ENCODE measurements at regions not wholly inside any gene's neighbourhood (a gene's known extent, or its start where the extent isn't known, plus 50 kb on each side); places are given as distances from the start of the nearest gene placed in this dataset.

DNA sequence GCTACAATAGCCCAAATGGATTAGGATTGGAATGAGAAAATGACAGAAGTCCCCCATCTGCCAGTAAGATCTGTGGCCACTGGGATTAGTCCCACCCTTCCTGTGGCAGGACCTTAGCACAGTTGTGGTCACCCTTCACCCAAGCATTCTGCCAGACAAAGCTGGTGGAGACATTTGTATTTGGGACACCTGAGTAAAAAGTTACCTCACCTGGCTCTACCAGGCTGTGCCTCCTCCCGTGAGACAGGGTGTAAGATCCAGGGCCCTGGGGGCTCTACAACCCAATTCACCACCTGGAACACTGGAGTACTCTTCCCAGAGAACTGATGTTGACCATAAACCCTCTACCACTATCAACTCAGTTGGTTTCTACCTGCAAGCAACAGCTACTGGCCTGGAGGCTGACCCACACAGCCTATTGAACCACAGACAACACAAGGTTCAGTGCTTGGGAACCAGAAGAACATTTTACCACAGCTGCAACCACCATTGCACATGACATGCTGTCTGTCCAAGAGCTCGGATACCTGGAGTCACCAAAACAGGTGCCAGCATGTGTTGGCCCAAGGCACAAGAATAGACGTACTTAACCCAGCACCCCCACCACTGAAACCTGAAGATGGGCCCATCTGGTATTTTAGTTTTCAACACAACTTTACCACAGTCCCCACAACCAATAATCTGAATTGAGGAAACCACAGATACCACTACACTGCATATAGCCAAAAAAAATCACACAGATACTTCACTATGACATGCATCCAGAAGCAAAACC, 1686.7 kb downstream of the SI start:
- H3K4me3 ChIP-seq (ENCODE audit: low read length) = no peak overlapping the region
- no peaks in the 10 kb centered on the region for H4K20me1 ChIP-seq (ENCODE audit: control insufficient read depth, insufficient read depth, low read depth, low read length)
- no peaks in the 10 kb centered on the region for H3K9me3 ChIP-seq (ENCODE audit: control insufficient read depth, insufficient read depth, low read length)
- no peaks in the 10 kb centered on the region for H3K4me1 ChIP-seq (ENCODE audit: control insufficient read depth, low read length)
- TF ChIP-seq EZH2phosphoT487 (IDR thresholded peaks at IDR 0.05; ENCODE audit: borderline replicate concordance, low read length) = no peak
- TF ChIP-seq, protein P1, sequence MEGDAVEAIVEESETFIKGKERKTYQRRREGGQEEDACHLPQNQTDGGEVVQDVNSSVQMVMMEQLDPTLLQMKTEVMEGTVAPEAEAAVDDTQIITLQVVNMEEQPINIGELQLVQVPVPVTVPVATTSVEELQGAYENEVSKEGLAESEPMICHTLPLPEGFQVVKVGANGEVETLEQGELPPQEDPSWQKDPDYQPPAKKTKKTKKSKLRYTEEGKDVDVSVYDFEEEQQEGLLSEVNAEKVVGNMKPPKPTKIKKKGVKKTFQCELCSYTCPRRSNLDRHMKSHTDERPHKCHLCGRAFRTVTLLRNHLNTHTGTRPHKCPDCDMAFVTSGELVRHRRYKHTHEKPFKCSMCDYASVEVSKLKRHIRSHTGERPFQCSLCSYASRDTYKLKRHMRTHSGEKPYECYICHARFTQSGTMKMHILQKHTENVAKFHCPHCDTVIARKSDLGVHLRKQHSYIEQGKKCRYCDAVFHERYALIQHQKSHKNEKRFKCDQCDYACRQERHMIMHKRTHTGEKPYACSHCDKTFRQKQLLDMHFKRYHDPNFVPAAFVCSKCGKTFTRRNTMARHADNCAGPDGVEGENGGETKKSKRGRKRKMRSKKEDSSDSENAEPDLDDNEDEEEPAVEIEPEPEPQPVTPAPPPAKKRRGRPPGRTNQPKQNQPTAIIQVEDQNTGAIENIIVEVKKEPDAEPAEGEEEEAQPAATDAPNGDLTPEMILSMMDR (IDR thresholded peaks at IDR 0.05; ENCODE audit: low read depth, low read length, poor library complexity, severe bottlenecking) = no peak
- no peaks in the 10 kb centered on the region for H3K36me3 ChIP-seq (ENCODE audit: control insufficient read depth, low read length)
- H3K27ac ChIP-seq (ENCODE audit: low read depth, low read length) = no peak overlapping the region
- no peaks in the 10 kb centered on the region for H3K79me2 ChIP-seq (ENCODE audit: control insufficient read depth, low read length)
- no peaks in the 10 kb centered on the region for H3F3A ChIP-seq (ENCODE audit: control insufficient read depth, insufficient read depth)
- H3K4me2 ChIP-seq (ENCODE audit: low read length) = no peak overlapping the region
- no peaks in the 10 kb centered on the region for H3K27me3 ChIP-seq (ENCODE audit: control insufficient read depth, low read length)
- no peaks in the 10 kb centered on the region for H3K9me2 ChIP-seq (replicated peaks; ENCODE audit: control insufficient read depth, low read length)

DNA sequence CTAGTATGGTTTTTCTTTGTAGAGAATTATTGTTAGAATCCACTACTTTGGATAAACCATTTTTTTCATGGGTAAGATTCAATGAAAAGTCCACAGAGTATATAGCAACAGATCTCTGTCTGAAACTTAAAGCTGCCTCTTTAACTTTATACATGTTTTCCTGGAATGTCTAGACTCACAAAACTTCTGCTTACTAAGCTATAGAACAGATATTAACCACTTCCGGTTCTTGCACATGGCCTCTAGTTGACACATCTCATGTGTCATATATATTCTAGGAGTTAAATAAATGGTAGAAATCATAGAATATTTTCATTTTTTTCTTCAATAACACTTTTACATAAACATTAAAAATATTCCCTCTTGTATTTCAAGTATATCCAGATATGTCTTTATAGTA, 1693.9 kb downstream of the SI start:
- no peak overlapping the region for H3K4me3 ChIP-seq (ENCODE audit: low read length)
- no peaks in the 10 kb centered on the region for H3K27me3 ChIP-seq (ENCODE audit: control insufficient read depth, low read length)
- no peak overlapping the region for H3K4me2 ChIP-seq (ENCODE audit: low read length)
- no peaks in the 10 kb centered on the region for H3K4me1 ChIP-seq (ENCODE audit: control insufficient read depth, low read length)
- no peaks in the 10 kb centered on the region for H3K9me3 ChIP-seq (ENCODE audit: control insufficient read depth, insufficient read depth, low read length)
- no peak overlapping the region for H3K27ac ChIP-seq (ENCODE audit: low read depth, low read length)
- H3K36me3 ChIP-seq (ENCODE audit: control insufficient read depth, low read length) = no peaks in the 10 kb centered on the region
- no peak for TF ChIP-seq EZH2phosphoT487 (IDR thresholded peaks at IDR 0.05; ENCODE audit: borderline replicate concordance, low read length)
- TF ChIP-seq, protein P1 (IDR thresholded peaks at IDR 0.05; ENCODE audit: low read depth, low read length, poor library complexity, severe bottlenecking) = no peak
- H3K9me2 ChIP-seq (replicated peaks; ENCODE audit: control insufficient read depth, low read length) = no peaks in the 10 kb centered on the region
- no peaks in the 10 kb centered on the region for H3K79me2 ChIP-seq (ENCODE audit: control insufficient read depth, low read length)
- no peaks in the 10 kb centered on the region for H3F3A ChIP-seq (ENCODE audit: control insufficient read depth, insufficient read depth)
- no peaks in the 10 kb centered on the region for H4K20me1 ChIP-seq (ENCODE audit: control insufficient read depth, insufficient read depth, low read depth, low read length)

GRCh38 chr3:163382183-163382582, 1696.1 kb downstream of the SI start:
- H4K20me1 ChIP-seq (ENCODE audit: control insufficient read depth, insufficient read depth, low read depth, low read length) = no peaks in the 10 kb centered on the region
- no peak for TF ChIP-seq EZH2phosphoT487 (IDR thresholded peaks at IDR 0.05; ENCODE audit: borderline replicate concordance, low read length)
- TF ChIP-seq, protein P1 (IDR thresholded peaks at IDR 0.05; ENCODE audit: low read depth, low read length, poor library complexity, severe bottlenecking) = no peak
- H3K4me2 ChIP-seq (ENCODE audit: low read length) = no peak overlapping the region
- H3K4me3 ChIP-seq (ENCODE audit: low read length) = no peak overlapping the region
- no peaks in the 10 kb centered on the region for H3K79me2 ChIP-seq (ENCODE audit: control insufficient read depth, low read length)
- H3K27me3 ChIP-seq (ENCODE audit: control insufficient read depth, low read length) = no peaks in the 10 kb centered on the region
- no peak overlapping the region for H3K27ac ChIP-seq (ENCODE audit: low read depth, low read length)
- H3K4me1 ChIP-seq (ENCODE audit: control insufficient read depth, low read length) = no peaks in the 10 kb centered on the region
- no peaks in the 10 kb centered on the region for H3F3A ChIP-seq (ENCODE audit: control insufficient read depth, insufficient read depth)
- no peaks in the 10 kb centered on the region for H3K9me3 ChIP-seq (ENCODE audit: control insufficient read depth, insufficient read depth, low read length)
- no peaks in the 10 kb centered on the region for H3K9me2 ChIP-seq (replicated peaks; ENCODE audit: control insufficient read depth, low read length)
- H3K36me3 ChIP-seq (ENCODE audit: control insufficient read depth, low read length) = no peaks in the 10 kb centered on the region

All from DOHH2 (cell line).